SH-SY5Y (cell line): ENCODE measurements at regions not wholly inside any gene's neighbourhood (a gene's known extent, or its start where the extent isn't known, plus 50 kb on each side); places are given as distances from the start of the nearest gene placed in this dataset.

Experiments
- GATA2 ChIP-seq: IDR thresholded peaks from 2 replicates; pipeline ENCODE4 v1.6.1; 2011; ENCODE audit warnings: mild to moderate bottlenecking, low read depth, low read length
- GATA3 ChIP-seq: IDR thresholded peaks from 2 replicates; pipeline ENCODE4 v1.6.1; 2011; ENCODE audit warnings: low read depth, mild to moderate bottlenecking, low read length, moderate library complexity

DNA sequence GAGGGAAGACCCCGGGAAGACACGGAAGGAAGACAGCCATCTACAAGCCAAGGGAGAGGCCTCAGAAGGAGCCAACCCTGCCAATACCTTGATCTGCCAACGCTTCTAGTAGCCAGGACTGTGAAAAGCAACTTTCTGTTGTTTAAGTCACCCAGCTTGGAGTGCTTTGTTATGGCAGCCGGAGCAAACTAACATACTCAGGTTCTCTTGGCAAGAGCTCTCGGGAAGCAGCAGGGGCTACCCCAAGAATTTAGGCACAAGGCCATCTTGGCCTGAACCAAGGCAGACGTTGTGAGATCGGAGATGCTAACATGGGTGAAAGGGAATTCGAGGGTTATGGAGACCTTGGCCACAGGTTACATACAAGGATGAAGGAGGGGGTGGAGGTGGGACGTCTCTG, 78.6 kb upstream of the KLHL29 start:
- no peak for TF ChIP-seq GATA2
- TF ChIP-seq GATA3: no peak
